GM12878 (cell line): ENCODE measurements at regions not wholly inside any gene's neighbourhood (a gene's known extent, or its start where the extent isn't known, plus 50 kb on each side); places are given as distances from the start of the nearest gene placed in this dataset.

Experiments
- ATAC-seq: fragments of 200-7000 bp; cut with Tn5 transposase; 3 replicates; pipeline ENCODE4 v1.9.1; 2020; ENCODE audit warnings: mild to moderate bottlenecking, moderate library complexity
- BruUV-seq: library from RNA; stranded (reverse); fragments of 400-500 nt; replicated peaks from 2 replicates; lab custom pipeline; 2021; lab: Mats Ljungman, UMichigan
- CTCF ChIA-PET: fragments of 300-600 bp; sonication (Branson Sonifier 250); formaldehyde crosslinking; extraction: SDS; loops from one replicate; lab custom pipeline; 2021; ENCODE audit warnings: inconsistent platforms; lab: Yijun Ruan, JAX
- POLR2A ChIA-PET: fragments of 350-600 bp; formaldehyde crosslinking; extraction: SDS; loops from one replicate; lab custom pipeline; 2021; ENCODE audit warnings: inconsistent platforms; lab: Charles Lee
- RAD21 ChIA-PET: fragments of 300-600 bp; sonication (Branson Sonifier 250); formaldehyde crosslinking; loops from one replicate; lab custom pipeline; 2023; ENCODE audit warnings: antibody characterized with exemption; ENCODE audit not compliant: unreplicated experiment; lab: Charles Lee
- SMC1A ChIA-PET: fragments of 300-600 bp; sonication (Branson Sonifier 250); formaldehyde crosslinking; loops from one replicate; lab custom pipeline; 2023; ENCODE audit not compliant: unreplicated experiment, uncharacterized antibody; lab: Charles Lee
- DNase-seq: peaks from one replicate; pipeline ENCODE4 v3.0.0-alpha.2; 2011; ENCODE audit warnings: low read depth, low spot score
- FAIRE-seq: peaks from 3 replicates; lab custom pipeline; 2011; peaks lifted over from hg19 to GRCh38; lab: Jason Lieb, UNC
- H2AFZ ChIP-seq: 2 replicates; pipeline ENCODE4 v1.6.0; 2011; ENCODE audit warnings: low read depth, low read length, control low read depth; ENCODE audit not compliant: control insufficient read depth
- H3K27ac ChIP-seq: 2 replicates; pipeline ENCODE4 v1.5.1; 2011; ENCODE audit warnings: control low read depth; ENCODE audit not compliant: control insufficient read depth, insufficient read depth
- H3K27me3 ChIP-seq, 2 experiments: replicated peaks in 1 of 2; 2 replicates each; pipeline versions ENCODE4 v1.6.0 to v1.6.1; 2011; ENCODE audit warnings: low read length in 1 of 2; ENCODE audit not compliant: control insufficient read depth in 2 of 2, insufficient read depth in 2 of 2
- H3K36me3 ChIP-seq, 2 experiments: 2 replicates each; pipeline ENCODE4 v1.5.1; 2011; ENCODE audit warnings: low read length in 1 of 2; ENCODE audit not compliant: control insufficient read depth in 2 of 2, insufficient read depth in 2 of 2
- H3K4me1 ChIP-seq: 2 replicates; pipeline ENCODE4 v1.6.1; 2011; ENCODE audit warnings: mild to moderate bottlenecking, low read length, moderate library complexity, mixed read lengths; ENCODE audit not compliant: control insufficient read depth, insufficient read depth
- H3K4me2 ChIP-seq: 2 replicates; pipeline ENCODE4 v1.6.0; 2011; ENCODE audit warnings: control low read depth; ENCODE audit not compliant: control insufficient read depth, insufficient read depth
- H3K4me3 ChIP-seq: fragments of 200-600 bp; sonication (generic); 2 replicates; pipeline ENCODE4 v1.5.1; 2016
- H3K79me2 ChIP-seq: 2 replicates; pipeline ENCODE4 v1.6.0; 2011; ENCODE audit warnings: low read length; ENCODE audit not compliant: control insufficient read depth, insufficient read depth
- H3K9ac ChIP-seq: 2 replicates; pipeline ENCODE4 v1.8.0; 2011; ENCODE audit warnings: low read length, control low read depth, mixed read lengths; ENCODE audit not compliant: control insufficient read depth, insufficient read depth
- H3K9me3 ChIP-seq: replicated peaks from 3 replicates; pipeline ENCODE4 v1.5.1; 2011; ENCODE audit warnings: mild to moderate bottlenecking, low read length; ENCODE audit not compliant: control insufficient read depth, insufficient read depth
- H4K20me1 ChIP-seq: 2 replicates; pipeline ENCODE4 v1.6.0; 2011; ENCODE audit not compliant: control insufficient read depth, insufficient read depth
- CUX1 ChIP-seq: IDR thresholded peaks from 2 replicates; pipeline ENCODE4 v1.6.1; 2012; ENCODE audit warnings: improper control_type of control experiment, low read depth, low read length; ENCODE audit not compliant: insufficient replicate concordance
- EED ChIP-seq: sonication (generic); IDR thresholded peaks from 2 replicates; pipeline ENCODE4 v1.6.1; 2016; ENCODE audit warnings: antibody characterized with exemption, low read depth
- HCFC1 ChIP-seq: fragments of 150-350 bp; IDR thresholded peaks from 2 replicates; pipeline ENCODE4 v1.6.1; 2014; ENCODE audit warnings: low read length
- IRF3 ChIP-seq: fragments of 450-650 bp; IDR thresholded peaks from 2 replicates; pipeline ENCODE4 v1.6.1; 2014; ENCODE audit warnings: mild to moderate bottlenecking
- KAT2A ChIP-seq: conservative IDR thresholded peaks from 2 replicates; pipeline ENCODE4 v1.6.1; 2011; ENCODE audit warnings: low read depth, low read length; ENCODE audit not compliant: control insufficient read depth
- MTA3 ChIP-seq: IDR thresholded peaks from 2 replicates; pipeline ENCODE4 v1.6.1; 2012; ENCODE audit warnings: low read length, inconsistent platforms, borderline replicate concordance
- NKRF ChIP-seq: fragments of 450-650 bp; conservative IDR thresholded peaks from 2 replicates; pipeline ENCODE4 v1.6.1; 2017; ENCODE audit warnings: mild to moderate bottlenecking, moderate library complexity
- RB1 ChIP-seq: fragments of 450-650 bp; formaldehyde crosslinking; IDR thresholded peaks from 2 replicates; pipeline ENCODE4 v1.6.1; 2017; ENCODE audit warnings: mild to moderate bottlenecking, borderline replicate concordance
- SP1 ChIP-seq: IDR thresholded peaks from one replicate; pipeline ENCODE4 v1.6.1; 2011; ENCODE audit warnings: low read depth, low read length
- WGBS: methylation state at CpG from one replicate; pipeline ENCODE4 v1.1.6; 2016; ENCODE audit warnings: low lambda C conversion rate; ENCODE audit not compliant: insufficient replicate concordance, insufficient coverage; ENCODE audit errors: missing lambda C conversion rate; 5-methylcytosine and 5-hydroxymethylcytosine counted together
- in situ Hi-C: fragments of 300-500 bp; cut with MboI; formaldehyde crosslinking; loops from 9 replicates; pipeline ENCODE4 v1.14.3; 2018; ENCODE audit warnings: mixed read lengths
- intact Hi-C: fragments of 100-400 bp; cut with micrococcal nuclease; formaldehyde crosslinking; loops from one replicate; pipeline ENCODE4 v1.14.2; 2022; ENCODE audit not compliant: unreplicated experiment

GRCh38 chr7:10684606-10685005 lies 289.1 kb upstream of the PHF14 start:
- Histone ChIP-seq H3K4me3 (no peak overlapping the region), H3K27ac (no peak overlapping the region), H2AFZ (no peak overlapping the region), H3K36me3 (no peaks in the 10 kb centered on the region), H3K79me2 (no peaks in the 10 kb centered on the region), H3K27me3 (no peaks in the 10 kb centered on the region; a peak in 2 of 4 replicates), H3K9ac (no peak overlapping the region), H3K4me2 (no peak overlapping the region), H3K9me3 (no peaks in the 10 kb centered on the region), H4K20me1 (no peaks in the 10 kb centered on the region), H3K4me1 (no peaks in the 10 kb centered on the region)
- no peak for FAIRE-seq
- no peak for ATAC-seq
- intact Hi-C loops (no loop called here), in situ Hi-C loops (no loop called here)
- DNase-seq: no peak
- TF ChIP-seq RB1 (no peak), SP1 (no peak), IRF3 (no peak), HCFC1 (no peak), KAT2A (no peak), MTA3 (no peak), CUX1 (no peak), NKRF (no peak), EED (no peak)
- POLR2A ChIA-PET: no interaction called here
- no TSS peak for BruUV-seq
- RAD21 ChIA-PET: no interaction called here
- SMC1A ChIA-PET: interaction anchor here (0.5 kb wide), 1 partner anchor 14 kb away, joined by 3 read pairs; no protein-coding TSS in a partner anchor
- 5% methylated on average over 5 of the region's 5 CpGs for WGBS
- CTCF ChIA-PET: interaction anchor here (1.8 kb wide), 1 partner anchor 14 kb away, joined by 3 read pairs; no protein-coding TSS in a partner anchor
